ENCODE measurements at regions not wholly inside any gene's neighbourhood (a gene's known extent, or its start where the extent isn't known, plus 50 kb on each side); places are given as distances from the start of the nearest gene placed in this dataset.
"Not testable (repeated sequence)": the region's sequence is repeated elsewhere in the genome, so short reads cannot be mapped to it uniquely, and the experiment has no call there.

DNA sequence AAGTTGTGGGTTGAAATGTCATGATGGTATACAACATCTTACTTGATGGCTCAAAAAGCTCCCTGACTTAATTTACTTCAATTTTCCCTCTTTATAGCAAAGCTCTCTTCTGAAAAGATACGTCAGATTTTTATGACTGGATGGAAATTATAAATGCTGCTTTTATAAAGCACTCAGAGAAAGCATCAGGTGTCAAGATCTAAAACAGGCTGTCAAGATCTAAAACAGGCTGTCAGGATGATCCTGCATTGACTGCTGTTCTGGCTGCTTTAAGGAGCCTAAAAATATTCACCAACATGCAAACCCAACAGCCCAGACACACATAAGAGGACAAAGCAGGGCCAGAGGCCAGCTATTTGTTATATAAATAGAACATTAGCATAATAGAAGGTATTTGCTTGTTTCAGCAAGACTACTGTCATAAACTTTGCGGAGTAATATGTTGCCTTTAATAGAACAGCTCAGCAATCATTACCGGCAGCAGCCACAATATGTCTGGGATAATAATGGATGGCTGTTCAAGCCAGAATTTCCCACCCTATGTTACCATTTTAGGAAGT, 77.3 kb upstream of the ANO5 start:
- TF ChIP-seq, protein P1, sequence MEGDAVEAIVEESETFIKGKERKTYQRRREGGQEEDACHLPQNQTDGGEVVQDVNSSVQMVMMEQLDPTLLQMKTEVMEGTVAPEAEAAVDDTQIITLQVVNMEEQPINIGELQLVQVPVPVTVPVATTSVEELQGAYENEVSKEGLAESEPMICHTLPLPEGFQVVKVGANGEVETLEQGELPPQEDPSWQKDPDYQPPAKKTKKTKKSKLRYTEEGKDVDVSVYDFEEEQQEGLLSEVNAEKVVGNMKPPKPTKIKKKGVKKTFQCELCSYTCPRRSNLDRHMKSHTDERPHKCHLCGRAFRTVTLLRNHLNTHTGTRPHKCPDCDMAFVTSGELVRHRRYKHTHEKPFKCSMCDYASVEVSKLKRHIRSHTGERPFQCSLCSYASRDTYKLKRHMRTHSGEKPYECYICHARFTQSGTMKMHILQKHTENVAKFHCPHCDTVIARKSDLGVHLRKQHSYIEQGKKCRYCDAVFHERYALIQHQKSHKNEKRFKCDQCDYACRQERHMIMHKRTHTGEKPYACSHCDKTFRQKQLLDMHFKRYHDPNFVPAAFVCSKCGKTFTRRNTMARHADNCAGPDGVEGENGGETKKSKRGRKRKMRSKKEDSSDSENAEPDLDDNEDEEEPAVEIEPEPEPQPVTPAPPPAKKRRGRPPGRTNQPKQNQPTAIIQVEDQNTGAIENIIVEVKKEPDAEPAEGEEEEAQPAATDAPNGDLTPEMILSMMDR (IDR thresholded peaks at IDR 0.05; ENCODE audit: control insufficient read depth, extremely low read depth, insufficient read depth), result no peak
- no peak overlapping the region for H3K4me3 ChIP-seq (ENCODE audit: low read depth, low read length)
- DNase-seq (ENCODE audit: low read depth), result no peak

DNA sequence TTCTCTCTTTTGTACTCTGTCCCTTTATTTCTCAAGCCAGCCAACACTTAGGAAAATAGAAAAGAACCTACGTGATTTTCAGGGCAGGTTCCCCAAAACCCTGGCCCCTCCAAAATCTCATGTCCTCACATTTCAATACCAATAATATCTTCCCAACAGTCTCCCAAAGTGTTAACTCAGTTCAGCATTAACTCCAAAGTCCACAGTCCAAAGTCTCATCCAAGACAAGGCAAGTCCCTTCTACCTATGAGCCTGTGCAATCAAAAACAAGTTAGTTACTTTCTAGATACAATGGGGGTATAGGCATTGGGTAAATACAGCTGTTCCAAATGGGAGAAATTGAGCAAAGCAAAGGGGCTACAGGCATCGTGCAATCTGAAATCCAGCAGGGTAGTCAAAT, 64.9 kb upstream of the ANO5 start:
- H3K4me3 ChIP-seq (ENCODE audit: low read depth, low read length); DNase-seq (ENCODE audit: low read depth): not testable (repeated sequence)

- DNase-seq (ENCODE audit: low read depth), result no peak
- H3K4me3 ChIP-seq (ENCODE audit: low read depth, low read length), result no peak overlapping the region
- TF ChIP-seq, protein P1 (IDR thresholded peaks at IDR 0.05; ENCODE audit: control insufficient read depth, extremely low read depth, insufficient read depth), result peak; percentile 66
These were observed 62.3 kb upstream of the ANO5 start for GRCh38 chr11:22130462-22131053.

GRCh38 chr11:22133776-22134175, 59.1 kb upstream of the ANO5 start:
- TF ChIP-seq, protein P1 (IDR thresholded peaks at IDR 0.05; ENCODE audit: control insufficient read depth, extremely low read depth, insufficient read depth), result no peak
- DNase-seq (ENCODE audit: low read depth), result no peak
- H3K4me3 ChIP-seq (ENCODE audit: low read depth, low read length), result no peak overlapping the region

- no peak for DNase-seq (ENCODE audit: low read depth)
- no peak overlapping the region for H3K4me3 ChIP-seq (ENCODE audit: low read depth, low read length)
- TF ChIP-seq, protein P1 (IDR thresholded peaks at IDR 0.05; ENCODE audit: control insufficient read depth, extremely low read depth, insufficient read depth), result no peak
These were observed 54.6 kb upstream of the ANO5 start for GRCh38 chr11:22138264-22138663.

All from LNCaP clone FGC (cell line).